GM23338 (cell line): ENCODE measurements at regions not wholly inside any gene's neighbourhood (a gene's known extent, or its start where the extent isn't known, plus 50 kb on each side); places are given as distances from the start of the nearest gene placed in this dataset.

Experiments
- ATAC-seq: fragments of 200-7000 bp; cut with Tn5 transposase; 3 replicates; pipeline ENCODE4 v1.9.1; 2020
- DNase-seq: peaks from one replicate; pipeline ENCODE4 v3.0.0-alpha.2; 2015; ENCODE audit warnings: low spot score
- H2AFZ ChIP-seq: fragments of 200-600 bp; sonication (generic); 2 replicates; pipeline ENCODE4 v1.8.0; 2016; ENCODE audit warnings: antibody characterized with exemption, mild to moderate bottlenecking, moderate library complexity
- H3F3A ChIP-seq: fragments of 200-600 bp; sonication (generic); replicated peaks from 2 replicates; pipeline ENCODE4 v1.8.0; 2017; ENCODE audit warnings: antibody characterized with exemption, mixed run types, low read depth
- H3K27ac ChIP-seq: fragments of 200-600 bp; sonication (generic); 2 replicates; pipeline ENCODE4 v1.6.1; 2016; ENCODE audit warnings: low read depth
- H3K27me3 ChIP-seq: fragments of 200-600 bp; sonication (generic); 2 replicates; pipeline ENCODE4 v1.8.0; 2016; ENCODE audit warnings: mild to moderate bottlenecking, mixed run types, moderate library complexity; ENCODE audit not compliant: insufficient read depth
- H3K36me3 ChIP-seq: fragments of 200-600 bp; sonication (generic); 2 replicates; pipeline ENCODE4 v1.8.0; 2016; ENCODE audit warnings: mild to moderate bottlenecking; ENCODE audit not compliant: insufficient read depth
- H3K4me1 ChIP-seq: fragments of 200-600 bp; sonication (generic); 2 replicates; pipeline ENCODE4 v1.8.0; 2016; ENCODE audit warnings: mild to moderate bottlenecking, moderate library complexity; ENCODE audit not compliant: insufficient read depth
- H3K4me2 ChIP-seq: fragments of 200-600 bp; sonication (generic); 2 replicates; pipeline ENCODE4 v1.7.1; 2017; ENCODE audit warnings: mixed run types
- H3K4me3 ChIP-seq: fragments of 200-600 bp; sonication (generic); 2 replicates; pipeline ENCODE4 v1.6.1; 2016; ENCODE audit warnings: mixed run types
- H3K79me2 ChIP-seq: fragments of 200-600 bp; sonication (generic); replicated peaks from 2 replicates; pipeline ENCODE4 v1.8.0; 2017; ENCODE audit warnings: mild to moderate bottlenecking; ENCODE audit not compliant: insufficient read depth
- H3K9me2 ChIP-seq: fragments of 200-600 bp; sonication (generic); 2 replicates; pipeline ENCODE4 v1.8.0; 2017; ENCODE audit not compliant: insufficient read depth
- H4K20me1 ChIP-seq: fragments of 200-600 bp; sonication (generic); replicated peaks from 2 replicates; pipeline ENCODE4 v1.8.0; 2017; ENCODE audit warnings: mild to moderate bottlenecking; ENCODE audit not compliant: insufficient read depth
- H3K27ac Mint-ChIP-seq: 2 replicates; pipeline ENCODE4 v1.8.0; 2020; ENCODE audit warnings: inconsistent platforms, mild to moderate bottlenecking, moderate library complexity, mixed read lengths
- H3K27me3 Mint-ChIP-seq: 3 replicates; pipeline ENCODE4 v1.8.0; 2022; ENCODE audit warnings: low read depth, mild to moderate bottlenecking, moderate library complexity, mixed read lengths, inconsistent platforms; ENCODE audit not compliant: insufficient read depth, poor library complexity
- H3K36me3 Mint-ChIP-seq: 3 replicates; pipeline ENCODE4 v1.8.0; 2021; ENCODE audit warnings: low read depth, mild to moderate bottlenecking, inconsistent platforms, moderate library complexity, mixed read lengths
- H3K4me1 Mint-ChIP-seq: 3 replicates; pipeline ENCODE4 v1.8.0; 2020; ENCODE audit warnings: mild to moderate bottlenecking, inconsistent platforms, mixed read lengths
- H3K4me3 Mint-ChIP-seq: 3 replicates; pipeline ENCODE4 v1.8.0; 2021; ENCODE audit warnings: moderate library complexity, mild to moderate bottlenecking, inconsistent platforms, mixed read lengths
- H3K9me3 Mint-ChIP-seq: 3 replicates; pipeline ENCODE4 v1.8.0; 2020; ENCODE audit warnings: moderate library complexity, mild to moderate bottlenecking, inconsistent platforms, mixed read lengths
- CTCF ChIP-seq, 2 experiments: fragments of 200-600 bp in 1 of 2; sonication (generic) in 1 of 2; conservative IDR thresholded peaks; 2 replicates each; pipeline versions ENCODE4 v1.5.1 to v1.6.1; 2016 to 2017; ENCODE audit warnings: antibody characterized with exemption in 2 of 2, low read depth in 2 of 2, mild to moderate bottlenecking in 2 of 2, moderate library complexity in 1 of 2
- ETS1 ChIP-seq: IDR thresholded peaks from 2 replicates; pipeline ENCODE4 v1.6.1; 2016; ENCODE audit warnings: antibody characterized with exemption
- EZH2 ChIP-seq: fragments of 200-600 bp; sonication (generic); IDR thresholded peaks from one replicate; pipeline ENCODE4 v1.8.0; 2017; ENCODE audit warnings: antibody characterized with exemption, mild to moderate bottlenecking, low read depth; ENCODE audit not compliant: unreplicated experiment
- EZH2phosphoT487 ChIP-seq: fragments of 200-600 bp; sonication (generic); IDR thresholded peaks from one replicate; pipeline ENCODE4 v1.8.1; 2018; ENCODE audit warnings: antibody characterized with exemption; ENCODE audit not compliant: unreplicated experiment
- JUNB ChIP-seq: IDR thresholded peaks from one replicate; pipeline ENCODE4 v1.6.1; 2016; ENCODE audit warnings: antibody characterized with exemption; ENCODE audit not compliant: unreplicated experiment
- NANOG ChIP-seq: IDR thresholded peaks from 2 replicates; pipeline ENCODE4 v1.6.1; 2016; ENCODE audit warnings: antibody characterized with exemption, borderline replicate concordance
- REST ChIP-seq: IDR thresholded peaks from one replicate; pipeline ENCODE4 v1.6.1; 2018; ENCODE audit warnings: antibody characterized with exemption; ENCODE audit not compliant: unreplicated experiment
- STAT1 ChIP-seq: IDR thresholded peaks from one replicate; pipeline ENCODE4 v1.6.1; 2016; ENCODE audit warnings: antibody characterized with exemption; ENCODE audit not compliant: unreplicated experiment
- ZNF114 ChIP-seq: fragments of 250-450 bp; sonication (Bioruptor Pico); IDR thresholded peaks from 2 replicates; pipeline ENCODE4 v1.5.0; 2020; ENCODE audit warnings: mild to moderate bottlenecking, moderate library complexity
- ZNF331 ChIP-seq: fragments of 250-450 bp; sonication (Bioruptor Pico); IDR thresholded peaks from 2 replicates; pipeline ENCODE4 v1.5.0; 2020; ENCODE audit warnings: low read depth, mild to moderate bottlenecking, moderate library complexity
- ZNF462 ChIP-seq: fragments of 250-450 bp; sonication (Bioruptor Pico); IDR thresholded peaks from 2 replicates; pipeline ENCODE4 v1.5.0; 2020; ENCODE audit warnings: mild to moderate bottlenecking, moderate library complexity

- H3K27ac ChIP-seq: no peak overlapping the region
- H3F3A ChIP-seq: no peaks in the 10 kb centered on the region
- peak; percentile 68 for ATAC-seq
- no peaks in the 10 kb centered on the region for H3K36me3 ChIP-seq
- H4K20me1 ChIP-seq: no peaks in the 10 kb centered on the region
- no peaks in the 10 kb centered on the region for H3K36me3 Mint-ChIP-seq
- peak; percentile 40 for DNase-seq
- peaks cover 11% of the 10 kb centered on the region; the same call in 1 of the 2 replicates for H3K9me2 ChIP-seq
- TF ChIP-seq ETS1 (no peak), CTCF (conservative IDR thresholded peaks at IDR 0.05; ENCODE audit: low read depth in 2 of 2) (peak; percentile 9 to 38; a peak in 2 of 4 replicates), REST (no peak), ZNF331 (no peak), STAT1 (no peak), JUNB (no peak), ZNF462 (peak; percentile 63), EZH2 (no peak), ZNF114 (CRISPR knock-in tag) (no peak), EZH2phosphoT487 (no peak), NANOG (no peak)
- H3K4me1 ChIP-seq: peaks cover 4% of the 10 kb centered on the region
- H3K4me3 ChIP-seq: no peak overlapping the region
- peak overlapping the region; percentile 43; the same call in 1 of the 2 replicates for H2AFZ ChIP-seq
- H3K4me2 ChIP-seq: peak overlapping the region; percentile 9; the same call in 1 of the 2 replicates
- no peaks in the 10 kb centered on the region for H3K79me2 ChIP-seq
- peaks cover 7% of the 10 kb centered on the region for H3K27me3 Mint-ChIP-seq
- H3K27ac Mint-ChIP-seq: no peak overlapping the region
- H3K9me3 Mint-ChIP-seq: no peaks in the 10 kb centered on the region; the same call in 2 of the 3 replicates
- H3K4me1 Mint-ChIP-seq: peaks cover 17% of the 10 kb centered on the region
- no peaks in the 10 kb centered on the region for H3K27me3 ChIP-seq
- no peak overlapping the region for H3K4me3 Mint-ChIP-seq
These were observed 167.0 kb downstream of the INSIG2 start for GRCh38 chr2:118255301-118255700.
